AG04450 (cell line): ENCODE measurements at regions not wholly inside any gene's neighbourhood (a gene's known extent, or its start where the extent isn't known, plus 50 kb on each side); places are given as distances from the start of the nearest gene placed in this dataset.

ENCODE experiments used
- CTCF ChIA-PET: fragments of 300-600, 350-600 bp; formaldehyde crosslinking; extraction: SDS; loops from one replicate; lab custom pipeline; 2022; ENCODE audit warnings: antibody characterized with exemption, inconsistent platforms; lab: Charles Lee
- POLR2A ChIA-PET: fragments of 350-600 bp; formaldehyde crosslinking; extraction: SDS; loops from one replicate; lab custom pipeline; 2021; ENCODE audit warnings: antibody characterized with exemption, inconsistent platforms; lab: Yijun Ruan, JAX
- DNase-seq: peaks from one replicate; pipeline ENCODE4 v3.0.0-alpha.2; 2011; ENCODE audit warnings: low read depth, low spot score
- H3K27ac ChIP-seq: one replicate; pipeline ENCODE4 v1.5.1; 2012; ENCODE audit warnings: low read depth, low read length, control low read depth
- H3K27me3 ChIP-seq: one replicate; pipeline ENCODE4 v1.6.0; 2012; ENCODE audit warnings: low read length; ENCODE audit not compliant: control insufficient read depth, insufficient read depth
- H3K4me3 ChIP-seq: 2 replicates; pipeline ENCODE4 v1.5.1; 2011; ENCODE audit warnings: mild to moderate bottlenecking, low read depth, low read length, control low read depth
- H3K9me3 ChIP-seq: 2 replicates; pipeline ENCODE4 v1.5.1; 2012; ENCODE audit warnings: low read length; ENCODE audit not compliant: control insufficient read depth, insufficient read depth
- TF ChIP-seq, protein P1 (sequence below): IDR thresholded peaks from 2 replicates; pipeline ENCODE4 v1.5.1; 2011; ENCODE audit warnings: low read depth, low read length, control low read depth, inconsistent platforms

DNA sequence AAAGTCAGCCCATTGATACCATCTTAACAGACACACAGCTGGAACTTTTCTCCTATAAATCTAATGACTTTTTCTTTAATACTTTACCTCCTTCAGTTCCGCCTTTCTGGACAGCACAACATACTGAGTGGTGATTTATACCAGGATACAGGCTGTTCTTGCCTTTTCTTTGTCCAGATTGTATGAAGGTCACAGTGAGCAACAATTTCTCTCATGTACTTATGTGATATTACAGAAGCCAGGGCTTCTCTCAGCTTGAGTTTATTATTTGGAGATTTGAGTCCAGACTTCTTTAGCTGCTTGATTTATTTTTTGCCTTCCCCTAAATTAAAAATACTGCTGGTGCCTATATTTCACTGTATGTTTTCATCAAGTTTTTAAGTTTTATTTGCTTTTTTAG, 976.0 kb downstream of the ROBO2 start:
- no peak overlapping the region for H3K27ac ChIP-seq
- CTCF ChIA-PET, result no interaction called here
- no peak overlapping the region for H3K4me3 ChIP-seq

DNA sequence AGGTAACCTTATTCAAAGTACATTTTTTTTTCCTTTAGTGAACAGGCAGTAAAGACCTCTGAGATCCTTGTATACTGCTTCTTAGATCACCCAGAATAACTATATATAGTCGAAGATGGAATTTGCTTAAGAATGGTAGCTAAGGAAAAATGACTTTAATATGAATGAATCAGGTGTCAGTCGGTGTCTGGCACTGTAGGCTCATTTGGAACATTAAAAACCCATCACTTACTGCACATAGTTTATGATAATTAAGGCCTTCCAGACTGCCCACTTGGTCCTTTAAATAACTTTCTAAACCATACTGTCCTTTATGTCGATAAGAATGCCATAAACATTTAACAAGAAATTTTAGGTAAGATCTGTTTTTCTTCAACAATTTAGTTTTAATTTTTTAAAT, 981.8 kb downstream of the ROBO2 start:
- CTCF ChIA-PET, result interaction anchor here (0.6 to 1.5 kb wide), 2 partner anchors 18 to 624 kb away, joined by 4 to 5 read pairs; no protein-coding TSS in a partner anchor
- POLR2A ChIA-PET, result no interaction called here
- H3K27me3 ChIP-seq, result no peaks in the 10 kb centered on the region
- H3K4me3 ChIP-seq, result no peak overlapping the region
- DNase-seq, result no peak
- H3K9me3 ChIP-seq, result no peaks in the 10 kb centered on the region
- H3K27ac ChIP-seq, result no peak overlapping the region
- TF ChIP-seq, protein P1, sequence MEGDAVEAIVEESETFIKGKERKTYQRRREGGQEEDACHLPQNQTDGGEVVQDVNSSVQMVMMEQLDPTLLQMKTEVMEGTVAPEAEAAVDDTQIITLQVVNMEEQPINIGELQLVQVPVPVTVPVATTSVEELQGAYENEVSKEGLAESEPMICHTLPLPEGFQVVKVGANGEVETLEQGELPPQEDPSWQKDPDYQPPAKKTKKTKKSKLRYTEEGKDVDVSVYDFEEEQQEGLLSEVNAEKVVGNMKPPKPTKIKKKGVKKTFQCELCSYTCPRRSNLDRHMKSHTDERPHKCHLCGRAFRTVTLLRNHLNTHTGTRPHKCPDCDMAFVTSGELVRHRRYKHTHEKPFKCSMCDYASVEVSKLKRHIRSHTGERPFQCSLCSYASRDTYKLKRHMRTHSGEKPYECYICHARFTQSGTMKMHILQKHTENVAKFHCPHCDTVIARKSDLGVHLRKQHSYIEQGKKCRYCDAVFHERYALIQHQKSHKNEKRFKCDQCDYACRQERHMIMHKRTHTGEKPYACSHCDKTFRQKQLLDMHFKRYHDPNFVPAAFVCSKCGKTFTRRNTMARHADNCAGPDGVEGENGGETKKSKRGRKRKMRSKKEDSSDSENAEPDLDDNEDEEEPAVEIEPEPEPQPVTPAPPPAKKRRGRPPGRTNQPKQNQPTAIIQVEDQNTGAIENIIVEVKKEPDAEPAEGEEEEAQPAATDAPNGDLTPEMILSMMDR, result no peak

More for the DNA sequence above, 976.0 kb downstream of the ROBO2 start:
- TF ChIP-seq, protein P1, result no peak
- POLR2A ChIA-PET, result no interaction called here
- H3K9me3 ChIP-seq, result no peaks in the 10 kb centered on the region
- DNase-seq, result no peak
- H3K27me3 ChIP-seq, result no peaks in the 10 kb centered on the region

DNA sequence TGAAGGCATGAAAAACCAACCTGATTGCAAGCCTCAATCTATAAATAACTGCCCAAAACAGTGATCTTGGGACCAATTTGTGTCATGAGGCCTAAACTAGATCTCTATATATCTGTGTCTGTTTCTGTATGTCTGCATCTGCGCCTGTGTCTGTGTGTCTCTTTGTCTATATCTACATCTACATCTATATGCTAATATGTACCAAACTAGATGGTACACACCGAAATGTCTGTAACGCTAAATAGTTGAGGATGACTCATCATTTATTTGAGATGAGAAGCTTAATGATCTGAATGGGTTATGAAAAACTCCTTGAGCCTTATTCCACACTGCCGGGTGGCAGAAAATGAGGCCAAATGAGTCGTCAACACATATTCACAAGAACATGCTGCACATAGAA, 982.3 kb downstream of the ROBO2 start:
- no peak for DNase-seq
- no peaks in the 10 kb centered on the region for H3K9me3 ChIP-seq
- H3K27me3 ChIP-seq, result no peaks in the 10 kb centered on the region
- ChIA-PET POLR2A (no interaction called here), CTCF (interaction anchor here (0.6 to 1.5 kb wide), 2 partner anchors 17 to 623 kb away, joined by 4 to 5 read pairs; no protein-coding TSS in a partner anchor)
- H3K4me3 ChIP-seq, result no peak overlapping the region
- TF ChIP-seq, protein P1, result no peak
- no peak overlapping the region for H3K27ac ChIP-seq

DNA sequence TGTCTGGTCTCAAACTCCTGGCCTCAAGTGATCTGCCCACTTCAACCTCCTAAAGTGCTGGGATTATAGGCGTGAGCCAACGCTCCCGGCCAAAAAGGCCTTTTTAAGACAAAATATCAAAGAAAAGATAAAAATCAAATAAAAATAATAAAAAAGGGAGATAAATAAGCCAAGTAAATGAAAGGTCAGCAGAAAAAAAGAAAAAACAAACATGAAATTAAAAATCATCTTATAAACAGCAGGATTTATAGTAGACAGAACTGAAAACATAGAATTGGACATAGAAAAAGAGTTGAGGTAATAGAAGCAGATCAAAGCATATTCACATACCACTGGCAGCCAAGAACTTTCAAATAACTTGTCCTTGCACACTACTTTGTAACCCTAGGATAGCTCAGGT, 983.4 kb downstream of the ROBO2 start:
- no peaks in the 10 kb centered on the region for H3K9me3 ChIP-seq
- DNase-seq, result no peak
- CTCF ChIA-PET, result no interaction called here
- no peak overlapping the region for H3K4me3 ChIP-seq
- POLR2A ChIA-PET, result no interaction called here
- TF ChIP-seq, protein P1, result no peak
- no peaks in the 10 kb centered on the region for H3K27me3 ChIP-seq
- no peak overlapping the region for H3K27ac ChIP-seq

DNA sequence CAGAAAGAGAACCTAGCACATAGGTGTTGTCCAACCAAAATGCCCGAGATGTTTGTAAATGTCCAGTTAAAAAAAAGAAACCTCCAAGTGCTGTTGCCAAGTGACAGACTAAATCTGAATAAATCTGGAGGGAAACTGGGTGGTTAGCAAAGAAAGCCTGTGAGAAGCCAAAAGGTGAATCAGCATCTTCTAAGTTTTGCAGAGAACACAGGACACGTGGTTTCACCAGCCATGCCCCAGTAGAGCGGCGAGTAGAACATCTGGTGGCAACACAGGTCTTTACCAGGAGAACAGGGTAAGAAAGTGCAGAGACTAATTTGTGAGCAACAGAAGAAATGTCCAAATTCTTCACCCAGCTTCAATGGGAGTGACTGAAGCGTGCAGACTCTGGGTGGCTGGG, 986.0 kb downstream of the ROBO2 start:
- no peak overlapping the region for H3K4me3 ChIP-seq
- DNase-seq, result no peak
- peaks cover 3% of the 10 kb centered on the region; the same call in 1 of the 2 replicates for H3K9me3 ChIP-seq
- TF ChIP-seq, protein P1, result no peak
- ChIA-PET POLR2A (no interaction called here), CTCF (no interaction called here)
- no peak overlapping the region for H3K27ac ChIP-seq
- no peaks in the 10 kb centered on the region for H3K27me3 ChIP-seq
